ENCODE measurements at regions not wholly inside any gene's neighbourhood (a gene's known extent, or its start where the extent isn't known, plus 50 kb on each side); places are given as distances from the start of the nearest gene placed in this dataset.

GRCh38 chr16:59737274-59737673 is 1003.2 kb upstream of the GOT2 start:
- Histone ChIP-seq H3K27me3 (ENCODE audit: control insufficient read depth, insufficient read depth, low read length) (no peaks in the 10 kb centered on the region), H3K4me1 (ENCODE audit: control insufficient read depth, insufficient read depth, low read length) (no peaks in the 10 kb centered on the region), H3K9me3 (ENCODE audit: control insufficient read depth, insufficient read depth, low read length) (no peaks in the 10 kb centered on the region), H3K4me3 (ENCODE audit: low read length) (no peak overlapping the region), H3K27ac (ENCODE audit: low read length) (no peak overlapping the region), H3K36me3 (ENCODE audit: control insufficient read depth, insufficient read depth, low read length) (no peaks in the 10 kb centered on the region)
- DNase-seq (ENCODE audit: low read depth, low spot score), result no peak
- no CpG with 5 or more reads among the region's 1 CpG for WGBS (ENCODE audit: insufficient coverage, insufficient read length)

GRCh38 chr16:59733321-59733720 is 999.2 kb upstream of the GOT2 start:
- Histone ChIP-seq H3K27me3 (ENCODE audit: control insufficient read depth, insufficient read depth, low read length) (no peaks in the 10 kb centered on the region), H3K9me3 (ENCODE audit: control insufficient read depth, insufficient read depth, low read length) (no peaks in the 10 kb centered on the region), H3K27ac (ENCODE audit: low read length) (no peak overlapping the region), H3K4me1 (ENCODE audit: control insufficient read depth, insufficient read depth, low read length) (no peaks in the 10 kb centered on the region), H3K36me3 (ENCODE audit: control insufficient read depth, insufficient read depth, low read length) (no peaks in the 10 kb centered on the region), H3K4me3 (ENCODE audit: low read length) (no peak overlapping the region)
- DNase-seq (ENCODE audit: low read depth, low spot score), result no peak

- no CpG with 5 or more reads among the region's 3 CpGs for WGBS (ENCODE audit: insufficient coverage, insufficient read length)
- no peaks in the 10 kb centered on the region for H3K27me3 ChIP-seq (ENCODE audit: control insufficient read depth, insufficient read depth, low read length)
Observed at GRCh38 chr16:59729613-59730012, 995.5 kb upstream of the GOT2 start.

GRCh38 chr16:59719121-59719520 is 985.0 kb upstream of the GOT2 start:
- H3K27me3 ChIP-seq (ENCODE audit: control insufficient read depth, insufficient read depth, low read length), result no peaks in the 10 kb centered on the region
- no CpG with 5 or more reads among the region's 2 CpGs for WGBS (ENCODE audit: insufficient coverage, insufficient read length)
- DNase-seq (ENCODE audit: low read depth, low spot score), result no peak
- no peak overlapping the region for H3K27ac ChIP-seq (ENCODE audit: low read length)
- H3K4me3 ChIP-seq (ENCODE audit: low read length), result no peak overlapping the region
- H3K9me3 ChIP-seq (ENCODE audit: control insufficient read depth, insufficient read depth, low read length), result no peaks in the 10 kb centered on the region
- no peaks in the 10 kb centered on the region for H3K4me1 ChIP-seq (ENCODE audit: control insufficient read depth, insufficient read depth, low read length)
- H3K36me3 ChIP-seq (ENCODE audit: control insufficient read depth, insufficient read depth, low read length), result no peaks in the 10 kb centered on the region

More at GRCh38 chr16:59729613-59730012, 995.5 kb upstream of the GOT2 start:
- no peaks in the 10 kb centered on the region for H3K4me1 ChIP-seq (ENCODE audit: control insufficient read depth, insufficient read depth, low read length)
- H3K36me3 ChIP-seq (ENCODE audit: control insufficient read depth, insufficient read depth, low read length), result no peaks in the 10 kb centered on the region
- no peak for DNase-seq (ENCODE audit: low read depth, low spot score)
- no peak overlapping the region for H3K27ac ChIP-seq (ENCODE audit: low read length)
- H3K9me3 ChIP-seq (ENCODE audit: control insufficient read depth, insufficient read depth, low read length), result 0 out of 2 replicates have a peak, but pooled peaks cover 1% of the 10 kb centered on the region
- H3K4me3 ChIP-seq (ENCODE audit: low read length), result no peak overlapping the region

GRCh38 chr16:59707436-59708226 is 973.5 kb upstream of the GOT2 start:
- Histone ChIP-seq H3K4me3 (ENCODE audit: low read length) (no peak overlapping the region), H3K4me1 (ENCODE audit: control insufficient read depth, insufficient read depth, low read length) (no peaks in the 10 kb centered on the region), H3K27me3 (ENCODE audit: control insufficient read depth, insufficient read depth, low read length) (no peaks in the 10 kb centered on the region), H3K9me3 (ENCODE audit: control insufficient read depth, insufficient read depth, low read length) (no peaks in the 10 kb centered on the region), H3K36me3 (ENCODE audit: control insufficient read depth, insufficient read depth, low read length) (no peaks in the 10 kb centered on the region), H3K27ac (ENCODE audit: low read length) (no peak overlapping the region)
- no CpG with 5 or more reads among the region's 8 CpGs for WGBS (ENCODE audit: insufficient coverage, insufficient read length)
- no peak for DNase-seq (ENCODE audit: low read depth, low spot score)

GRCh38 chr16:59701963-59702930 is 968.1 kb upstream of the GOT2 start:
- Histone ChIP-seq H3K4me3 (ENCODE audit: low read length) (no peak overlapping the region), H3K9me3 (ENCODE audit: control insufficient read depth, insufficient read depth, low read length) (no peaks in the 10 kb centered on the region), H3K27me3 (ENCODE audit: control insufficient read depth, insufficient read depth, low read length) (no peaks in the 10 kb centered on the region), H3K4me1 (ENCODE audit: control insufficient read depth, insufficient read depth, low read length) (no peaks in the 10 kb centered on the region), H3K27ac (ENCODE audit: low read length) (no peak overlapping the region), H3K36me3 (ENCODE audit: control insufficient read depth, insufficient read depth, low read length) (no peaks in the 10 kb centered on the region)
- no peak for DNase-seq (ENCODE audit: low read depth, low spot score)
- no CpG with 5 or more reads among the region's 3 CpGs for WGBS (ENCODE audit: insufficient coverage, insufficient read length)

GRCh38 chr16:59699786-59700185 is 965.7 kb upstream of the GOT2 start:
- Histone ChIP-seq H3K4me3 (ENCODE audit: low read length) (no peak overlapping the region), H3K9me3 (ENCODE audit: control insufficient read depth, insufficient read depth, low read length) (no peaks in the 10 kb centered on the region), H3K27ac (ENCODE audit: low read length) (no peak overlapping the region), H3K4me1 (ENCODE audit: control insufficient read depth, insufficient read depth, low read length) (no peaks in the 10 kb centered on the region), H3K36me3 (ENCODE audit: control insufficient read depth, insufficient read depth, low read length) (no peaks in the 10 kb centered on the region), H3K27me3 (ENCODE audit: control insufficient read depth, insufficient read depth, low read length) (no peaks in the 10 kb centered on the region)
- WGBS (ENCODE audit: insufficient coverage, insufficient read length), result no CpG with 5 or more reads among the region's 1 CpG
- DNase-seq (ENCODE audit: low read depth, low spot score), result no peak

- Histone ChIP-seq H3K4me3 (ENCODE audit: low read length) (no peak overlapping the region), H3K27me3 (ENCODE audit: control insufficient read depth, insufficient read depth, low read length) (no peaks in the 10 kb centered on the region), H3K9me3 (ENCODE audit: control insufficient read depth, insufficient read depth, low read length) (no peaks in the 10 kb centered on the region), H3K36me3 (ENCODE audit: control insufficient read depth, insufficient read depth, low read length) (no peaks in the 10 kb centered on the region), H3K4me1 (ENCODE audit: control insufficient read depth, insufficient read depth, low read length) (no peaks in the 10 kb centered on the region), H3K27ac (ENCODE audit: low read length) (no peak overlapping the region)
- no peak for DNase-seq (ENCODE audit: low read depth, low spot score)
- WGBS (ENCODE audit: insufficient coverage, insufficient read length), result no CpG with 5 or more reads among the region's 3 CpGs
Observed at GRCh38 chr16:59698346-59699020, 964.4 kb upstream of the GOT2 start.

- no CpG with 5 or more reads among the region's 1 CpG for WGBS (ENCODE audit: insufficient coverage, insufficient read length)
- H3K27me3 ChIP-seq (ENCODE audit: control insufficient read depth, insufficient read depth, low read length), result no peaks in the 10 kb centered on the region
- H3K27ac ChIP-seq (ENCODE audit: low read length), result no peak overlapping the region
- H3K36me3 ChIP-seq (ENCODE audit: control insufficient read depth, insufficient read depth, low read length), result no peaks in the 10 kb centered on the region
- no peak overlapping the region for H3K4me3 ChIP-seq (ENCODE audit: low read length)
- no peaks in the 10 kb centered on the region for H3K9me3 ChIP-seq (ENCODE audit: control insufficient read depth, insufficient read depth, low read length)
- no peaks in the 10 kb centered on the region for H3K4me1 ChIP-seq (ENCODE audit: control insufficient read depth, insufficient read depth, low read length)
- DNase-seq (ENCODE audit: low read depth, low spot score), result no peak
Observed at GRCh38 chr16:59697761-59698160, 963.6 kb upstream of the GOT2 start.

GRCh38 chr16:59697236-59697635 is 963.1 kb upstream of the GOT2 start:
- no peak for DNase-seq (ENCODE audit: low read depth, low spot score)
- Histone ChIP-seq H3K36me3 (ENCODE audit: control insufficient read depth, insufficient read depth, low read length) (no peaks in the 10 kb centered on the region), H3K27me3 (ENCODE audit: control insufficient read depth, insufficient read depth, low read length) (no peaks in the 10 kb centered on the region), H3K4me3 (ENCODE audit: low read length) (no peak overlapping the region), H3K4me1 (ENCODE audit: control insufficient read depth, insufficient read depth, low read length) (no peaks in the 10 kb centered on the region), H3K27ac (ENCODE audit: low read length) (no peak overlapping the region), H3K9me3 (ENCODE audit: control insufficient read depth, insufficient read depth, low read length) (no peaks in the 10 kb centered on the region)
- WGBS (ENCODE audit: insufficient coverage, insufficient read length), result no CpG with 5 or more reads among the region's 5 CpGs
